ENCODE measurements at regions not wholly inside any gene's neighbourhood (a gene's known extent, or its start where the extent isn't known, plus 50 kb on each side); places are given as distances from the start of the nearest gene placed in this dataset.

- TF ChIP-seq, protein P1, sequence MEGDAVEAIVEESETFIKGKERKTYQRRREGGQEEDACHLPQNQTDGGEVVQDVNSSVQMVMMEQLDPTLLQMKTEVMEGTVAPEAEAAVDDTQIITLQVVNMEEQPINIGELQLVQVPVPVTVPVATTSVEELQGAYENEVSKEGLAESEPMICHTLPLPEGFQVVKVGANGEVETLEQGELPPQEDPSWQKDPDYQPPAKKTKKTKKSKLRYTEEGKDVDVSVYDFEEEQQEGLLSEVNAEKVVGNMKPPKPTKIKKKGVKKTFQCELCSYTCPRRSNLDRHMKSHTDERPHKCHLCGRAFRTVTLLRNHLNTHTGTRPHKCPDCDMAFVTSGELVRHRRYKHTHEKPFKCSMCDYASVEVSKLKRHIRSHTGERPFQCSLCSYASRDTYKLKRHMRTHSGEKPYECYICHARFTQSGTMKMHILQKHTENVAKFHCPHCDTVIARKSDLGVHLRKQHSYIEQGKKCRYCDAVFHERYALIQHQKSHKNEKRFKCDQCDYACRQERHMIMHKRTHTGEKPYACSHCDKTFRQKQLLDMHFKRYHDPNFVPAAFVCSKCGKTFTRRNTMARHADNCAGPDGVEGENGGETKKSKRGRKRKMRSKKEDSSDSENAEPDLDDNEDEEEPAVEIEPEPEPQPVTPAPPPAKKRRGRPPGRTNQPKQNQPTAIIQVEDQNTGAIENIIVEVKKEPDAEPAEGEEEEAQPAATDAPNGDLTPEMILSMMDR (IDR thresholded peaks at IDR 0.05): no peak
- TF ChIP-seq TCF7L2 (IDR thresholded peaks at IDR 0.05; ENCODE audit: low read depth, low read length) (no peak), REST (IDR thresholded peaks at IDR 0.05; ENCODE audit: insufficient read depth in 1 of 2, low read depth in 2 of 2, low read length in 1 of 2) (no peak), POLR2AphosphoS5 (IDR thresholded peaks at IDR 0.05; ENCODE audit: low read depth, low read length) (no peak), SIN3A (IDR thresholded peaks at IDR 0.05; ENCODE audit: borderline replicate concordance, insufficient read depth, low read depth, low read length) (no peak)
- no peak for ATAC-seq
These were observed 269.2 kb downstream of the ZBBX start for GRCh38 chr3:167110901-167111300.

GRCh38 chr3:167109746-167110145, 270.4 kb downstream of the ZBBX start:
- no peaks in the 10 kb centered on the region for H3K36me3 ChIP-seq (ENCODE audit: control insufficient read depth, insufficient read depth, low read length)
- no peak for TF ChIP-seq TCF7L2 (IDR thresholded peaks at IDR 0.05; ENCODE audit: low read depth, low read length)
- no peak for TF ChIP-seq REST (IDR thresholded peaks at IDR 0.05; ENCODE audit: insufficient read depth in 1 of 2, low read depth in 2 of 2, low read length in 1 of 2)
- TF ChIP-seq POLR2AphosphoS5 (IDR thresholded peaks at IDR 0.05; ENCODE audit: low read depth, low read length): no peak
- no peak for TF ChIP-seq SIN3A (IDR thresholded peaks at IDR 0.05; ENCODE audit: borderline replicate concordance, insufficient read depth, low read depth, low read length)
- TF ChIP-seq, protein P1 (IDR thresholded peaks at IDR 0.05): no peak
- ChIA-PET POLR2A (no interaction called here), CTCF (no interaction called here)
- DNase-seq (ENCODE audit: low read depth, low spot score) (no peak), ATAC-seq (no peak)
- no peaks in the 10 kb centered on the region for H3K27me3 ChIP-seq (ENCODE audit: control insufficient read depth, insufficient read depth, low read length)
- H3K4me3 ChIP-seq (ENCODE audit: low read depth in 2 of 2, low read length in 2 of 2): no peak overlapping the region
- H3K4me1 ChIP-seq (ENCODE audit: control insufficient read depth, insufficient read depth, low read length): no peaks in the 10 kb centered on the region
- in situ Hi-C loops (cut with HindIII; ENCODE audit: low pct_unique_long_range_greater_than_20kb, low sequenced_read_pairs): no loop called here
- no TSS peak for BruUV-seq (replicated peaks)
- no peaks in the 10 kb centered on the region for H3K9me3 ChIP-seq (ENCODE audit: control insufficient read depth, insufficient read depth, low read depth, low read length)
- intact Hi-C loops (cut with micrococcal nuclease; ENCODE audit: unreplicated experiment): no loop called here
- no peak overlapping the region for H3K27ac ChIP-seq (ENCODE audit: low read length)

More at GRCh38 chr3:167110901-167111300, 269.2 kb downstream of the ZBBX start:
- Histone ChIP-seq H3K9me3 (ENCODE audit: control insufficient read depth, insufficient read depth, low read depth, low read length) (no peaks in the 10 kb centered on the region), H3K27ac (ENCODE audit: low read length) (no peak overlapping the region), H3K36me3 (ENCODE audit: control insufficient read depth, insufficient read depth, low read length) (no peaks in the 10 kb centered on the region), H3K4me1 (ENCODE audit: control insufficient read depth, insufficient read depth, low read length) (no peaks in the 10 kb centered on the region), H3K27me3 (ENCODE audit: control insufficient read depth, insufficient read depth, low read length) (no peaks in the 10 kb centered on the region), H3K4me3 (ENCODE audit: low read depth in 2 of 2, low read length in 2 of 2) (no peak overlapping the region)
- CTCF ChIA-PET: no interaction called here
- no TSS peak for BruUV-seq (replicated peaks)
- intact Hi-C loops (cut with micrococcal nuclease; ENCODE audit: unreplicated experiment): no loop called here
- no peak for DNase-seq (ENCODE audit: low read depth, low spot score)
- POLR2A ChIA-PET: no interaction called here
- in situ Hi-C loops (cut with HindIII; ENCODE audit: low pct_unique_long_range_greater_than_20kb, low sequenced_read_pairs): no loop called here
